ENCODE measurements at regions not wholly inside any gene's neighbourhood (a gene's known extent, or its start where the extent isn't known, plus 50 kb on each side); places are given as distances from the start of the nearest gene placed in this dataset.

GRCh38 chr11:133706925-133707794 lies 138.2 kb downstream of the SPATA19 start:
- no peak for TF ChIP-seq CTCF (IDR thresholded peaks at IDR 0.05; ENCODE audit: insufficient read depth, low read length, missing control alignments)
- CTCF ChIA-PET = no interaction called here
- POLR2A ChIA-PET = no interaction called here
- DNase-seq (ENCODE audit: low read depth, low spot score) = no peak
- no peak overlapping the region for H3K4me3 ChIP-seq (ENCODE audit: low read depth, low read length)

GRCh38 chr11:133705873-133706272 lies 139.4 kb downstream of the SPATA19 start:
- POLR2A ChIA-PET = no interaction called here
- no peak overlapping the region for H3K4me3 ChIP-seq (ENCODE audit: low read depth, low read length)
- CTCF ChIA-PET = no interaction called here
- TF ChIP-seq CTCF (IDR thresholded peaks at IDR 0.05; ENCODE audit: insufficient read depth, low read length, missing control alignments) = no peak
- DNase-seq (ENCODE audit: low read depth, low spot score) = no peak

- POLR2A ChIA-PET = no interaction called here
- no peak for DNase-seq (ENCODE audit: low read depth, low spot score)
- CTCF ChIA-PET = no interaction called here
- no peak for TF ChIP-seq CTCF (IDR thresholded peaks at IDR 0.05; ENCODE audit: insufficient read depth, low read length, missing control alignments)
- H3K4me3 ChIP-seq (ENCODE audit: low read depth, low read length) = no peak overlapping the region
These were observed 140.2 kb downstream of the SPATA19 start for GRCh38 chr11:133705074-133705648.

- no peak overlapping the region for H3K4me3 ChIP-seq (ENCODE audit: low read depth, low read length)
- ChIA-PET CTCF (no interaction called here), POLR2A (no interaction called here)
- no peak for TF ChIP-seq CTCF (IDR thresholded peaks at IDR 0.05; ENCODE audit: insufficient read depth, low read length, missing control alignments)
- no peak for DNase-seq (ENCODE audit: low read depth, low spot score)
These were observed 146.2 kb downstream of the SPATA19 start for GRCh38 chr11:133699071-133699470.

- CTCF ChIA-PET = no interaction called here
- no peak for DNase-seq (ENCODE audit: low read depth, low spot score)
- no peak overlapping the region for H3K4me3 ChIP-seq (ENCODE audit: low read depth, low read length)
- POLR2A ChIA-PET = no interaction called here
- no peak for TF ChIP-seq CTCF (IDR thresholded peaks at IDR 0.05; ENCODE audit: insufficient read depth, low read length, missing control alignments)
These were observed 146.7 kb downstream of the SPATA19 start for GRCh38 chr11:133698654-133699053.

DNA sequence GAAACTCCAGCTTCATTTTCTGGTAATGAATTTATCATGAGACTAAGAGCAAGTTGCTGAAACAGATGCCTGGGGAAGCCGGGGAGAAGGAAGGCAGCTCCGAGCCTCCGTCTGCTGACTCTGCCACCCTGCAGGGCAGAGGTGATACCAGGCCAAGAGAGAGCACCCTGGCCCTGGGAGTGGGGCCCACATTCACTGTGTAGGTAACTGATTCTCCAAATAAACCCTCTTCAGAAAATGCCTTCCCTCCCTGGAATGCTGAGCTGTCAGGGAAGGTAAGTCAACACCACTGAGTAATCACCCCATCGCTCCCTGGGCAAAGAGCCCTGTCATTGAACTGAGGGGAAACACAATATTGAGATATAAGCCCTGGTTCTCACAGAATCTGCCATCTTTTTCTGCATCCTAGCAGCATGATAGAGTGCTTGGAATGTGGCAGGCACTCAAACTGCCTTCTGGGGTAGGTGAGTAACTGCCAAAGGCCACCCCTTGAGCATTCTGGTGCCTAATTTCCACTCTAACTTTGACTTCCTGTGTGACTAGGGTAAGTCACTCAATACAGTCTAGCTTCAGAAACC lies 147.6 kb downstream of the SPATA19 start:
- H3K4me3 ChIP-seq (ENCODE audit: low read depth, low read length) = no peak overlapping the region
- POLR2A ChIA-PET = no interaction called here
- TF ChIP-seq CTCF (IDR thresholded peaks at IDR 0.05; ENCODE audit: insufficient read depth, low read length, missing control alignments) = no peak
- CTCF ChIA-PET = no interaction called here
- no peak for DNase-seq (ENCODE audit: low read depth, low spot score)

All from AG04449 (cell line).